NOMO-1 (cell line): ENCODE measurements at regions not wholly inside any gene's neighbourhood (a gene's known extent, or its start where the extent isn't known, plus 50 kb on each side); places are given as distances from the start of the nearest gene placed in this dataset.

Source experiments
- DNase-seq, 2 experiments: peaks; one replicate each; lab custom pipeline; 2025; ENCODE audit not compliant: unreplicated experiment in 2 of 2; lab: John Stamatoyannopoulos, UW

DNA sequence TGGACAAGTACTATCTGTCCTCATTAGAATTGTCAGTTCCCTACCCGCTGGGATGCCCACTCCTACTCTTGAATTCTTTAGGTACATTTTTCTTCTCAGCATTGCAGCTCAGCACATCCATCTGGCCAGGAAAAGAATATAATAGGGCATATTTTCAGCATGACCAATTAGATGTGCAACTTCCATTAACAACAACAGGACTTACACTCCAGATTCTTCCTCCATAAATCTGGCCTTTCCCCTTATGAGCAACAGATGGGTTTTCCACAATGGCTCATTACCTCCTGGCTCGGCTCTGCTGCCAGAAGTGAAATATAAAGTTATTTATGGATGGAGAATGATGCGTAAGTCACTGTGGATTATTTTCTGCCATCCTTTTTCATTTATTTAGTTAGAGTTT lies 443.8 kb upstream of the TGFBR2 start:
- DNase-seq, result no peak

DNA sequence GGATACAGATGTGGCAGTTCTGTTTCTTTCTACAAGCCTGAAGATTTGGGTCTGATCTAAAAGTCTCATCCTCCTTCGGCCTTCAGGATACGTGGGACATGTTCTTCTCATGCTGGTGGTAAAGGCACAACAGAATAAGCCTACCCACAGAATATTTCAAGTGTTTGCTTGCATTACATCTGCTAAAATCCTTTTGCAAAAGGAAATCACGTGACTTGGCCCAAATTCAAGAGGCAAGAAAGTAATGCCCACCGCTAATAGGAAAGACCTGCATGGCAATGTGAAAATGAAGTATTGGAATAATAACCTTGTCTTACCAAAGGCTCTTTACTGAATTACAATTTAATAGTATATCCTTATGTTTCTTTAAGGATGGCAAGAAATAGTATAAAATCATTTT lies 439.9 kb upstream of the TGFBR2 start:
- no peak for DNase-seq

DNA sequence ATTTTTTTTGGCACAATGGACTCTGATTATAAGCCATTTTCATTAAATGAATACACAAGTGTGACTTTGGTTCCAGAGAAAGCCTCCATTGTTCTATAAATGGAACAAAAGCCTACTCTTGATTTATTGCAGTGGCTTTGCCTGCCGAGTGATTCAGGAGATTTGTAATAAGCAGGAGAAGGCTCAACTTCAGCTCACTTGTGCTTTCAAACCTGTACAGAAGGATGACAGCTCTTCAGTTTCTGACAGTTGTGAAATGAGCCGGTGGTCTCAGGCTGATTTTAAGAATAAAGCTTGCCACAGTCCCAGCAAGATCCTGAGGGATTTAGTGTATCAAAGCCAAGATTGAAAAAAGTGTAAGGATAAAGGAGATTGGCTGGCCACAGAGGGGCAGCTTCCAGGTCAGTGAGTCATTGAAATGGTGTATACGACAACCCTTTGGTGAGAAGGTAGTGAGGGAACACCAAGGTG lies 438.8 kb upstream of the TGFBR2 start:
- peak in 1 of 2 experiments; percentile 21 for DNase-seq

DNA sequence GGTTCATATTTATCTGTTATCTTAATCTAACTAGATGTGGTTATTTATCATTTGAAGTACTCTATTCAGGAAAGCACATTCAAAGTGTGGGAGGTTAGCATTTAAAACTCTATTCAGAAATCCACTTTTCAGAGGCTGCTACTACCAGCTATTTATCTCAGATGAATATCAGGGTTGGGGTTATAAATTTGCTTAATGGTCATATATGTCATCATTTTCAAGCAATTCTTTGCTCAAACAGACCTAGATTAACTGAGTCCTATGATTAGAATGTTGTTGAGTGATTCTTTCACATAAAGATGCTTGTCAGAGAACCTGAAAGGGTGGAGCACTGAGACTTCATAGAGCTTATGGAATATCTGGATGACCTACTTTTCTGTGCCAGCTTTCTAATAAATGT lies 436.9 kb upstream of the TGFBR2 start:
- DNase-seq, result no peak

DNA sequence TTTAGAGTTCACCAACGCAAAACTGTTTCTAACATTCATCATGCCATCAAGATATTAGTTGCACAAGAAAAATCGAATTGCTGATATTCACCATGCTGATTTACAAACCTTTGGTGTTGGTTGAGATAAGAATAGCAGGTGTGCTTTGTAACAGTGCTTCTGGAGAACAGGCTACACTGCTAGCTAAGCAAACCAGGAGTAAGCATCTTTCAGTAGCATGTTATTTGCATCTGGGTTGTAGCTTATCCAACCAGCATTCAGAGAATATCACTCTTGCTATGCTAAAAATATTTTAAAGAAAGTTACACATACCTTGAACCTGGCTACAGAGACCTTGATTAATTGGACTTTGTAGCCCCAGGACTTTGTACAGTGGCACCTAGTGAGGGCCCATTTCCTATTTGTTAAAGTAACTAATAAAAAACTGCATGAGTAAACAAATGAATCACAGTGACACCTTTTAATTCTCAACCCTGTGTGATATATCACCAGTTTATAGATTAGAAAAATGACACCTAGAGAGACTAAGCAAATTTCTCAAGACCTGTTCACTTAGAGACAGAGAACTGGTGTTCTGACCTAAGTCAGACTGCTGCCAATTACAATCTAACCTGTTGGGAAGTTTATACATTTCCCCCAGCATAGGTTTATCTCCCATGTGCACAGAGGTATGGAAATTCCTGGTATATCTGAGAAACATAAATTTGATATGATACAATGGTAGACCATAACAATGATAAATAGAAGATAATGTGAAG lies 435.5 kb upstream of the TGFBR2 start:
- DNase-seq, result no peak

DNA sequence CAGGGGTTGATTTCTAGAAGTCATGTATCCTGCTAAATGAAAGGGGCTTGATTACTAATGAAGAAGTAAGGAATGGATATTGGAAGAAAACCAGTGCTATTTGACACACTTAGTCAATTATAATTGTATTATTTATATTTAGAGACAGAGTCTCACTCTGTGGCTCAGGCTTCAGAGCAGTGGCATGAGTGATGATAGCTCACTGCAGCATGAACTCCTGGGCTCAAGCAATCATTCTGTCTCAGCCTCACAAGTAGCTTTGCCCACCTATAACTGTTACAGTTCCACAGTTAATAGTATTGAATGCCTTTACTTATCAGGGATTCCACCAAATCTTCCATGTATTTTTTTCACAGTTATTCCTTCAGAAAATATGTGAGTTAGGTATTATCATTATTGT lies 432.0 kb upstream of the TGFBR2 start:
- no peak for DNase-seq

DNA sequence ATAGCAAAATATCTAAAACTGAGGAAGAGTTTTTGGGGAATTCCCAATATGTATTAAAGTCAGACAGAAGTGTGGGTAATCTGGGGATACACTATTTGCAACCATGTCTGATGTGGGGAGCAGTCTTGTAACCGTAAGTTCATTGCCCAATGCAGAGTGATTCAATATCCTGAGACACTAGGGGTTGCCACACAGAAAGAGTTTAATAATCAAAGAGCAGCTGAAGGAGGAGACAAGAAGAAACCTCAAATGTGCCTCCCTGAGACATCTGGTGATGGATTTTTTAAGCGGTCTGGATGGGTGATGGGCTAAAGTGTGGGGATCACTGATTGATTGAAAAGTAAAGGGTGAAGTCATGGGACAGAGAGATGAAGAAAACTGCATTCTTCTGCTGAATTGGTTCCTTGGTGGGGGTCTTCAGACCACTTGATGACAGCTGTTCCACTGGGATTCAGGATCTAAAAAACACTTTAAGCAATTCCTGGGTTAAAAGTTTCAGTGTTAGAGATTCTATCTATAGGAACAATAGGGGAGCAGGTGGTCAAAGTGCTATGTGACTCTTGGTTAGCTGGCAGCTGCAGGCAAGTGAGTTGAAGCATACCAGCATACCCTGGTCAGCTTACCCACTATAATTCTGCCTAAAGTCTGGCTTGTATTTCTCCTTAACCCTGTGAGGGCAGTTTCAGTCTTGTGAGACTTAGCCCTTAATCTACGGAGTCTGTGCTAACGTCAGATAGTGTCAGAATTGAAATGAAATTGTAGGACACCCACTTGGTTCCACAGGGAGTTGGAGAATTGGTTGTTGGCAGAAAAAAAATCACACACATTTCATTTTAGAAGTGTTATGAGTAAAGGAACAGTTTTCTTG lies 425.9 kb upstream of the TGFBR2 start:
- peak; percentile 49 to 86 for DNase-seq

DNA sequence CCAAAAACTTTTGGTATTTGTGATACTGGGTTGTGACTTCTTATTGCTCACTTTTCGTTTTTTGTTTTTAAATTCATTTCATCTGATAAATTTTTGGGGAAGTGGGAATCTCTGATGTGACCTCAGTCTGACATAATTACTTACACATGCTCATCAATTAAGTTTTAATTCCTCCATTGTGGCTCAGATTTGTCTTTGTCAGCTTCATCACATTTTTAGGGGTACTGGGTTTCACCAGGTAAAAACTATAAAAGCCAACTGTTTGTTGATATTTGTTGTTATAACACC lies 425.3 kb upstream of the TGFBR2 start:
- DNase-seq, result peak in 1 of 2 experiments; percentile 15

DNA sequence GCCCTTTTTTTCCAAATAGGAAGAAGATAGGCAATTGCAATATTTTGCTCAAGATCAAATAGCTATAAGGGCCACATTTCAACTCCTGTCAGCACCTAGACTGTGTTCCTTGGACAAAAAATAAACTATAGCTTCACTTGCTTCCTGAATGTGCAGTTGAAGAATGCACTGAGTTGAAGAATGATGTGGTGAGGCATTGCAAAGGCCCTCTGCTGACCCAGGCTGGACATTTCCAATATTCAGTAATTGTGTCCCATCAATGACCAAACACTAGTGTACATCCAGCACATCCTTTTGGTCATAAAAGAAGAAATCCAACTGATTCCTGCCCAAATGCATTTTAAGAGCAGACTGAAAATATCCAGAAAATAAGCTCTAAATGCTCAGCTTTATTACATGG lies 424.8 kb upstream of the TGFBR2 start:
- DNase-seq, result no peak

DNA sequence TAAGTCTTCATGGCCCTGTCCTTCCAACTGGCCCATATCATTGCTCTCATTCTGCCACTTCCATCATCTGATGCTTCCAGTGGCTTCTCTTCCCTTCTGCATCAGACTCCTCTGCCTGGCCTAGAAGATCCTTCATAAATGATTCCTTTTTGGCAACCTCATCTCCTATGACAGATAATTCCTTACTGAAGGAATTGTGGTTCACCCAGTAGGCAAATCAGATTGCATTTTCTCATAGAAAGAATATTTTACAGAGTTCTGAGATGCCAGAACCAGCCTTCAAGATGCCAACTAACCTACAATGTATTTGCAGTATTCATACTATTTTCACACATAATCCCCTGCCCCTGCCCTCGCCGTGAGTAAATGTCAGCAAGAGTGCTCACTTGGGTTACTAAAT lies 423.0 kb upstream of the TGFBR2 start:
- no peak for DNase-seq

DNA sequence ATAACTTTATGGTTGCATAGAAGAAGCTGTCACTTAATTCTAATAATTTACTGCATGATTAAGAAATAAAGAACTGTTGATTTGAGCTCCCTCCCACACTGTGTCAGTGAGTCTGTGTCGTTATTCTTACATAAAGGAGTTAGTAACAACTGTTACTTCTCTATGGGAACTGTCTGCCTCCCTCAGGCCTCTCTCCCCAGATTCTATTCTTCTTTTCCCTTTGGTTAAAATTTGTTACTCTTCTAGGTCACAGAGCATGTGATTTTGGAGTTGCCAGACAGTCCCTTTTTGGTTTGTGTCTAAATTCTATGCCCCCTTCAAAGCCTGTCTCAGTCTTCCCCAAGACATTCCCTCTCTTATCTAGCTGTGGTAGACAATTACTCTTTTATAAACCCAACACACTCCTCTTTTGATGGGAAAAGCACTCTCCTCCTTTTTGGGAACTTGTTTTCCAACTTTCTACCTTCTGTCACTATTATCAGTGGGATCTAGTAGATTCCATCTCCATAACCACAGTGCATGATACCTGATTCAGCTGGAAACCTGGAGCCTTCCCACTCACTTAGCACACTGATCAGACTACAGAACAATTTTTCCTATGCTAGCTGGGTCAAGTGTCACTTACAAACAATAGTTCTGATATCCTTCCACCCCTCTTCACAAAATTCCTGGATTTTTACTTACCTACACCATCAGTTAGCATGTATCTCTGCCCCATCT lies 422.1 kb upstream of the TGFBR2 start:
- peak; percentile 17 to 51 for DNase-seq

DNA sequence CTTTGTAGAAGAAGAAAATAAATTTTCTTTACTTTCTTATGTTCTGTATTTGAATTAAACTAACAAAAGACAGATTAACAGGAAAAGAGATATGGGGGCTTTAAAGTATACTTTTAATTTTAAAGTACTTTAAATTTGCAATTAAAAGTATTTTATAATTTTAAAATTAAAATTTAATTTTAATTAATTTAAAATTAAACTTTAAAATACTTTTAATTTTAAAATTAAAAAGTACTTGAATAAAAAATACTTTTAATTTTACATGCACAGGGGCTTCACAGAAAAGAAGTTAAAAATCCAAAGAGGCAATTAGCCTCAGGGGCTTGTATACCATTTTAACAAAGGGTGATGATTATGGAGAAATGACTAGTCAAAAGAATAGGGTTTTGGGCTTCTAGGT lies 420.5 kb upstream of the TGFBR2 start:
- no peak for DNase-seq

DNA sequence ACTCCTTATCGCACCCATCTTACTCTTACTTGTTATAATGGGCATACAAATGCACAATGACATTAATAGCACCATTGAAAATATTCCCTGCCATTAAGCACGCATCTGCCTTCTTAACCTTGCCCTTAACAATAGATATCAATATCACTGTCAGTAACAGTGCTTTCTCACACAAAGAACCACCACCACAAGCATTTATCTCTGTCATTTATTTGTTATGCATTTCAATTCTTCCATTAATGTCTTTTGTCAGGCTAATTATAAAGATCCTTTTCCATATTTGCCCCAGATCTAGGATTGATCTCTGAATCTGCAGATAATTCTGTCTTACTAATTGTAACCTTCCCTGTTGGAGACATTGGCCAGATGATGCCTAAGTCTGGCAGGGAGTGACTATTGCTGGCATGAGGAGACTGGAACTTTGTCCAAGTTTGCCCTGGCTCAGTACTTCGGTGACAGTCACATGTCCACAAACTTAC lies 419.6 kb upstream of the TGFBR2 start:
- no peak for DNase-seq

DNA sequence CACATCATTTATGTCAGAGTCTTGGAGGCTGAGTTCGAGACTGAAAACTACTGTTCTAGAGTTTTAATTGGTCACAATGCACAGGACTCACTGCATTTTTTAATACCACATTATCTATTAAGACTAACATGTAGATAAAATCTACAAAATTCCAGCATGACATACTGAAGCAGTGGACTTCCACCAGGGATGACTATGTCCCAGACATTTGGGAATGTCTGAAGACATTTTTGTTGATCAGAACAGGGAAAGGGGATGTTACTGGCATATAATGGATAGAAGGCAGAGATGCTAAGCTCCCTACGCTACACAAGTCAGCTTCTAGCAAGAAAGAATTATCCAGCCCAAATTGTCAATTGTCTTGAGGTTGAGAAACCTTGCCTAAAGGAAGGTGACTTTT lies 419.0 kb upstream of the TGFBR2 start:
- DNase-seq, result no peak

DNA sequence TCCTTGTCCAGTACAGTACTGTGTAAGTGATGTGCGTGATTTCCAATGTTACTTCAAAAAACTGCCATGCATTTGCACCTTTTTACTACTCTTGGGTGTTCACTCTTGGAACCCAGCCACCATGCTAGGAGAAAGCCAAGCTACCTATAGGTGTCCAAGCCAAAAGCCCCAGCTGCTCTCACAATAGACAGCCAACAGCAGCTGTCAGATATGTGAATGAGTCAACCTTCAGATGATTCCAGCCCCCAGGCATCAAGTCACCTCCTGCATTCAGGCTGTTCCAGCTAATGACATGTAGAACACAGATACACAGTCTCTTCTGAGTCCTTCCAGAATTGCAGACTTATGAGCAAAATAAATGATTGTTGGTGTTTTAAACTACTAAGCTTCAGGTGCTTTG lies 417.7 kb upstream of the TGFBR2 start:
- DNase-seq, result no peak

DNA sequence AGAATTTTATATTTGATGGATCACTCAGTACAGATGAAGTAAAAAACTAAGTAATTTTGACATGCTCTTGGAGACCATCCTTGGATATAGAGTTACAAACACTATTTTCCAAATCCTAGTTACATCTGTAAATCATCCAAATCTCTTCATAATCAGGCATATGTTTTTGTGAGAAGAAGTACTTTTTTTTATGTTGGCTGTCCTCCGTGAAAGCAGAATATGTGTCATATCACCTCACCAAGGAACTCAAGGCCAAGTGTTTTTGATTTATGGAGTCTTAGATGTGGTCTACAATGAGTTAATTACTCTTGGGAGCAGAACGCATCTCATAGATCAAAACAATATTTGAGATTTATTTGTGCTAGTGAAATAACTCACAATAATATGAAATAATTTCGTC lies 416.5 kb upstream of the TGFBR2 start:
- DNase-seq, result no peak

DNA sequence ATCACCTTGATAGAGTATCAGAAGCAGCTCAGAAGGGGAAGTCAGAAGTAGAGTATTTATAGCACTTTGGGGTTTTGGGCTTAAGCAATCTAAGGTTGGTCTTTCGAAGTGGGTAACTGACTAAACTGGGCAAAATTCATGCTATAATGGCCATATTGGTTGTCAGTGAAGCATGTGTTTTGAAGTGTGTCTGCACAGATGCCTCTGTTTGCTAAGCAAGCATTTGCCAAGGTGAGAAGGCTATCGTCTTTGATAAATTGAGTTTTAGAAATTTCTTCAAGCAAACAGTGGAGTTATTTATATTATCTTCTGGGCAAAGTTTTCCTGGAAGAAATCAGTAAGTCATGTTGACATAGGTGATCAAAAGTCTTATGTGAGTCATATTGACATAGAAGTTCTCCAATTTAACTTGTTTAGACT lies 412.8 kb upstream of the TGFBR2 start:
- DNase-seq, result peak; percentile 89 to 92

DNA sequence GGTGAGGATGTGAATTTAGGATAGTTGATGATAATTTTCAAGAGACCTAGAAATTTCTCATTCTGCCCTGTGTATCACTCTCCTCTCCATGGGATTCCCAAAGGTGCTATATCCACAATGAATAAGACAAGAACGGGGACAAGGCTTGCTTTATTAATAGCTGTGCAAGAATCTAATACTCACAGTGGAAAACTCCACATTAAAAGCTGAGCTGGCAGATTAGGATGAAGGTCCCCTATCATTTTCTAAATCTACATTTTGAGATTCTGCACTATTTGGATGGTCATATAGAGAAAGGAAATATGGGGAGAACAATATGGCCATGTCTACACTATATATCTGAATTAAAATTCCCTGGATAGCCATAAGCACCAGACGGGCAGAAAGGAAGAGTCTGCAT lies 411.0 kb upstream of the TGFBR2 start:
- DNase-seq, result no peak

DNA sequence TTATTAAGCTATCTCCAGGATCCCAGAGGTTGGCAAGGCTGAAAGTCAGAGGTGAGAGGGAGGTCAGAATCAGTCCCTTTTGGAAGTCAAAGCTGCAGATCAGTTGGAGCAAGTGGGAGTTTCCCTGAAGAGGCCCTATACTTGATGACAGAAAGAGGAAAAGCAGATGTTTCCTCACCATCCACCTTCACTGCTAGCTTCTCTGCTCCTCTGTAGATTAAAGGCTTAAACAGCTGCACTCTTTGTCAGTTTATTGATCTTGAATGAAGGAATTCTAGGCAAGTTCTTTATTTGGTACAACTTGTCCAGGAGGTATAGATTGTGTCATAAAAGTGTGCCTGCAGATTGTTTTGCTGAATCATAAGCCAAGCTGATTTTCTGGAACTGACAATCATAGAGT lies 408.2 kb upstream of the TGFBR2 start:
- no peak for DNase-seq

DNA sequence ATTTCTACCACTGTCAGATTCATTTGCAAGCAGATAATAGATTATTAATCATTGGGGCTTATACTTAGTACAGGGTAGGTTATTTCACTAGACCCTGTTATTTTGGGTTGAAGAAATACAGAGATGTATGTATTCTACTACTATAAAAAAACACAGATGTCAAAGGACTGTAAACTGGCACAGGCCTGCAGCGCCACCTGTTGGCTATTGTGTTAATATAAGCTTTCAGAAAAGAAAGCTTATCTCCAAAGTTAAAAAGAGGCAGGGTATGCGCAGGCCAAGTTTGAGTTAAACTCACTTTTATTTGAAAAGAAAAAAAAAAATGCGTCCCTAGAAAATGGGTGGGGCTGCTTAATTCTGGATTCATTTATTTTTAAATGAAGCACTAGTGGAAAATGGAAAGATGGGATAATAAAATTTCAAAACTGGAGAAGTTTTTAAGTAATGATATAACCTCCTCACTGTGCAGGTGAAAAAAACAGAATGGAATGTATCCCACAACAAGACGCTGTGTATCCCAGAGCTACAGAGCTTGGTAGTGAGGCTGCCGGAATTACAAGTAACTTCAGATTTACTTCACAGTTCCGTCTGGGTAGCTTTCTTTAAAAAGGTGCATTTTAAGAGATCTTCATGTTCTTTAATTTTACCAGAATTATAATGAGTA lies 407.2 kb upstream of the TGFBR2 start:
- peak in 1 of 2 experiments; percentile 61 for DNase-seq

DNA sequence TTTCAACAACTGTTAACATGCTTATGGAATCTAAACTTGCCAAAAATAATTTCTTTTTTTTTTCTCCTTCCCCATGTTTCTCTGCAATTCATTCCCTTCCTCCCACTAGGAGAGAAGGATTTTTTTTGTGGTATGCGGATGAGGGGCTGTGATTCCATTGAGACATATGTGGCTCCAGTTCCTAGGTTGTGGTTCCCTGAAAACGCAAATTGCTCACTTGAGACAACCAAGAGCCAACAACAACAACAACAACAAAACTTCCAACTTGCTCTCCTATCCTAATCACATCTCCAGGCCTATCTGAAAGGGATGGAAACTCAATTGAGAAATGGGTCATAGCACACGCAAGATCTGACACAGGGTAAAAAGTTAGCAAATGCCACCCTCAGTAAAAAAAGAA lies 406.5 kb upstream of the TGFBR2 start:
- no peak for DNase-seq
